22Rv1 (cell line): ENCODE measurements at regions not wholly inside any gene's neighbourhood (a gene's known extent, or its start where the extent isn't known, plus 50 kb on each side); places are given as distances from the start of the nearest gene placed in this dataset.

Experiments used
- ZFX ChIP-seq: fragments of 450-650 bp; IDR thresholded peaks from 2 replicates; pipeline ENCODE4 v1.6.1; 2017; ENCODE audit warnings: antibody characterized with exemption, borderline replicate concordance
- TF ChIP-seq, protein P1 (sequence below): fragments of 450-650 bp; IDR thresholded peaks from 2 replicates; pipeline ENCODE4 v1.5.1; 2017; ENCODE audit warnings: mild to moderate bottlenecking

DNA sequence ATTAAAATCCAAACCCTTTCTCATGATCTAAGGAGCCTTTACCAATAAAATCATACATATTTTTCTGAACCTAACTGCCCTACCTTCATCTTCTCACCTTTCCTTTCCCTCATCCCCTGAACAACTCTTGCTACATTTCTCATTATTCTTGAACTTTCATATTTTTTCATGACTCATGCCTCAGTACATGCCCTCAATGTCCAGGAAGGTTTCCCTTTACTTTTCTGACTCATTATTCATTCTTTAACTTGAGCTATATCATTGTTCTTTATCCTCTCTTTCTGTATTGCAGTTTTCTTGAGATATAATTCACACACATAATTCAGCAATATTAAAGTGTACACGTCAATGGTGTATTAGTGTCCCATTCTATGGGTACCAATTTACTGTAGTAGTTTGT is 231.0 kb downstream of the ALG10B start:
- TF ChIP-seq, protein P1, sequence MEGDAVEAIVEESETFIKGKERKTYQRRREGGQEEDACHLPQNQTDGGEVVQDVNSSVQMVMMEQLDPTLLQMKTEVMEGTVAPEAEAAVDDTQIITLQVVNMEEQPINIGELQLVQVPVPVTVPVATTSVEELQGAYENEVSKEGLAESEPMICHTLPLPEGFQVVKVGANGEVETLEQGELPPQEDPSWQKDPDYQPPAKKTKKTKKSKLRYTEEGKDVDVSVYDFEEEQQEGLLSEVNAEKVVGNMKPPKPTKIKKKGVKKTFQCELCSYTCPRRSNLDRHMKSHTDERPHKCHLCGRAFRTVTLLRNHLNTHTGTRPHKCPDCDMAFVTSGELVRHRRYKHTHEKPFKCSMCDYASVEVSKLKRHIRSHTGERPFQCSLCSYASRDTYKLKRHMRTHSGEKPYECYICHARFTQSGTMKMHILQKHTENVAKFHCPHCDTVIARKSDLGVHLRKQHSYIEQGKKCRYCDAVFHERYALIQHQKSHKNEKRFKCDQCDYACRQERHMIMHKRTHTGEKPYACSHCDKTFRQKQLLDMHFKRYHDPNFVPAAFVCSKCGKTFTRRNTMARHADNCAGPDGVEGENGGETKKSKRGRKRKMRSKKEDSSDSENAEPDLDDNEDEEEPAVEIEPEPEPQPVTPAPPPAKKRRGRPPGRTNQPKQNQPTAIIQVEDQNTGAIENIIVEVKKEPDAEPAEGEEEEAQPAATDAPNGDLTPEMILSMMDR, result no peak
- TF ChIP-seq ZFX, result no peak
